ENCODE measurements at regions not wholly inside any gene's neighbourhood (a gene's known extent, or its start where the extent isn't known, plus 50 kb on each side); places are given as distances from the start of the nearest gene placed in this dataset.

GRCh38 chr3:139140553-139140952 lies 95.9 kb upstream of the PRR23C start:
- intact Hi-C loops (cut with micrococcal nuclease) (no loop called here), in situ Hi-C loops (cut with MboI) (no loop called here)
- H3K27me3 ChIP-seq (ENCODE audit: control insufficient read depth in 2 of 2, insufficient read depth in 2 of 2, low read length in 2 of 2) = no peaks in the 10 kb centered on the region
- FAIRE-seq (no peak), DNase-seq (ENCODE audit: extremely low read depth in 1 of 4, low spot score in 3 of 4) (no peak), ATAC-seq (no peak)
- ChIA-PET CTCF (ENCODE audit: low intra/inter-chr PET ratio) (no interaction called here), POLR2A (no interaction called here)
- no peaks in the 10 kb centered on the region for H3K36me3 ChIP-seq (ENCODE audit: control insufficient read depth, insufficient read depth, low read length)
- TF ChIP-seq U2AF1 (optimal IDR thresholded peaks at IDR 0.05; ENCODE audit: low read depth, low read length) (no peak), VEZF1 (CRISPR knock-in tag; IDR thresholded peaks at IDR 0.05) (no peak), MIER1 (IDR thresholded peaks at IDR 0.05; ENCODE audit: low read depth) (no peak), ATF6 (CRISPR knock-in tag; IDR thresholded peaks at IDR 0.05) (no peak), HEY1 (CRISPR knock-in tag; IDR thresholded peaks at IDR 0.05; ENCODE audit: borderline replicate concordance) (no peak), RBM14 (IDR thresholded peaks at IDR 0.05; ENCODE audit: borderline replicate concordance, insufficient read depth, low read depth, low read length) (no peak), IRF9 (tag; IDR thresholded peaks at IDR 0.05) (no peak)
- no peak overlapping the region for H3K4me2 ChIP-seq (ENCODE audit: insufficient read depth, low read length)
- H3K27ac ChIP-seq (ENCODE audit: extremely low read depth, low read depth, low read length) = no peak overlapping the region
- H3K9ac ChIP-seq (ENCODE audit: insufficient read depth in 1 of 2, low read depth in 2 of 2, low read length in 2 of 2) = no peak overlapping the region
- H4K20me1 ChIP-seq (replicated peaks; ENCODE audit: control insufficient read depth, insufficient read depth, low read length) = no peaks in the 10 kb centered on the region
- peaks cover 0 to 4% of the 10 kb centered on the region in 2 experiments; a peak in 2 of 5 replicates for H3K4me1 ChIP-seq (replicated peaks in 1 of 2; ENCODE audit: control insufficient read depth in 2 of 2, insufficient read depth in 2 of 2, low read length in 2 of 2)
- no peaks in the 10 kb centered on the region for H3K79me2 ChIP-seq (ENCODE audit: control insufficient read depth, insufficient read depth, low read length)
- no peaks in the 10 kb centered on the region for H3K9me3 ChIP-seq (replicated peaks; ENCODE audit: control insufficient read depth, insufficient read depth, low read depth, low read length)
- BruUV-seq (replicated peaks) = no TSS peak
- H3K4me3 ChIP-seq = no peak overlapping the region
- H3K9me1 ChIP-seq (ENCODE audit: control insufficient read depth, insufficient read depth, low read length) = no peaks in the 10 kb centered on the region
- no peak overlapping the region for H2AFZ ChIP-seq (ENCODE audit: low read depth, low read length)
